Transverse colon (tissue), 4 donors: ENCODE measurements at regions not wholly inside any gene's neighbourhood (a gene's known extent, or its start where the extent isn't known, plus 50 kb on each side); places are given as distances from the start of the nearest gene placed in this dataset.

Source experiments
- DNase-seq: peaks from one replicate; pipeline ENCODE4 v3.0.0-alpha.2; 2019
- H3K27ac ChIP-seq, 4 donors: fragments of 200-600 bp; sonication (generic); 2 replicates each; pipeline ENCODE4 v1.5.1; 2016 to 2018; ENCODE audit warnings: inconsistent platforms in 4 of 4
- H3K27me3 ChIP-seq: fragments of 200-600 bp; sonication (generic); 2 replicates; pipeline ENCODE4 v1.5.1; 2017; ENCODE audit warnings: inconsistent platforms
- H3K36me3 ChIP-seq, 4 donors: fragments of 200-600 bp; sonication (generic); 2 replicates each; pipeline ENCODE4 v1.5.1; 2017 to 2019; ENCODE audit warnings: inconsistent platforms in 4 of 4
- H3K4me1 ChIP-seq, 4 donors: fragments of 200-600 bp; sonication (generic); 2 replicates each; pipeline ENCODE4 v1.5.1; 2017 to 2020; ENCODE audit warnings: inconsistent platforms in 4 of 4
- H3K4me3 ChIP-seq, 4 donors: fragments of 200-600 bp; sonication (generic); 1 replicate in 1 of 4; 2 replicates in 3 of 4; pipeline versions ENCODE4 v1.5.1 to v1.6.1; 2017 to 2019; ENCODE audit warnings: inconsistent platforms in 4 of 4
- H3K9me3 ChIP-seq, 2 donors: fragments of 200-600 bp; sonication (generic); 2 replicates each; pipeline ENCODE4 v1.5.1; 2017 to 2019; ENCODE audit warnings: inconsistent platforms in 2 of 2
- EP300 ChIP-seq: sonication (generic); formaldehyde crosslinking; IDR thresholded peaks from one replicate; pipeline ENCODE4 v1.6.1; 2017; ENCODE audit warnings: antibody characterized with exemption, low read depth
- POLR2A ChIP-seq: fragments of 450-650 bp; IDR thresholded peaks from one replicate; pipeline ENCODE4 v1.6.1; 2016; ENCODE audit warnings: antibody characterized with exemption, mild to moderate bottlenecking, moderate library complexity
- POLR2AphosphoS5 ChIP-seq, 3 donors: sonication (generic); formaldehyde crosslinking; IDR thresholded peaks; one replicate each; pipeline ENCODE4 v1.6.1; 2016; ENCODE audit warnings: antibody characterized with exemption in 3 of 3
- WGBS, 2 donors: methylation state at CpG; one replicate each; pipeline ENCODE4 v1.1.5; 2018; ENCODE audit warnings: low coverage in 1 of 2; 5-methylcytosine and 5-hydroxymethylcytosine counted together
- in situ Hi-C, 4 donors: fragments of 200-750 bp; cut with MboI; loops; one replicate each; pipeline versions ENCODE4 v1.15.0 to v1.15.1; 2017; ENCODE audit warnings: low sequenced_read_pairs in 3 of 4, low pct_ligation_motif_present in 1 of 4, low pct_unique_long_range_greater_than_20kb in 1 of 4
- intact Hi-C: fragments of 100-400 bp; cut with DNase I; formaldehyde crosslinking; loops from one replicate; pipeline ENCODE4 v1.15.1; 2023; ENCODE audit warnings: low total_unique reads
- TF ChIP-seq, protein P1 (sequence below), 5 experiments: fragments of 200-600 bp in 3 of 5; fragments of 450-650 bp in 2 of 5; sonication (generic) in 3 of 5; IDR thresholded peaks; 1 replicate in 2 of 5; 2 replicates in 3 of 5; pipeline ENCODE4 v1.5.1; 2016 to 2017; ENCODE audit warnings: antibody characterized with exemption in 5 of 5, inconsistent platforms in 3 of 5, mild to moderate bottlenecking in 2 of 5, moderate library complexity in 1 of 5

DNA sequence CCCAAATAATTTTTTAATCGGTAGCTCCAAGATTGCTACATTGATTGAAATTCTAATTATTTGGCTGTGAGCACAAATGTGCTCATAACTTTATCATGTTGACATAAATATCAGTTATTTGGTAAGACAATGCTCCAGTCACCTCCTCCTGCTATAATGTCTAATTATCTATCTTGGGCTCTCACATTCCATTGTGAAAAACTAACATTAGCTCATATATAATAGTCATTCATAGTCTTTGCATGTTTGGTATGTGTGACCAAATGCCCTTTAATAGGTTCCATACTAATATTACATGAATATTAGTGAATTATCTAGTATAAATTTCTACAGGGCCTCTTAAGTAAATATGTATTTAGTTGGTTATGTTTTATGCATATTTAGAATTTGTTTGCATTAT, 185.6 kb upstream of the MCHR2 start:
- no peaks in the 10 kb centered on the region for H3K36me3 ChIP-seq
- TF ChIP-seq, protein P1, sequence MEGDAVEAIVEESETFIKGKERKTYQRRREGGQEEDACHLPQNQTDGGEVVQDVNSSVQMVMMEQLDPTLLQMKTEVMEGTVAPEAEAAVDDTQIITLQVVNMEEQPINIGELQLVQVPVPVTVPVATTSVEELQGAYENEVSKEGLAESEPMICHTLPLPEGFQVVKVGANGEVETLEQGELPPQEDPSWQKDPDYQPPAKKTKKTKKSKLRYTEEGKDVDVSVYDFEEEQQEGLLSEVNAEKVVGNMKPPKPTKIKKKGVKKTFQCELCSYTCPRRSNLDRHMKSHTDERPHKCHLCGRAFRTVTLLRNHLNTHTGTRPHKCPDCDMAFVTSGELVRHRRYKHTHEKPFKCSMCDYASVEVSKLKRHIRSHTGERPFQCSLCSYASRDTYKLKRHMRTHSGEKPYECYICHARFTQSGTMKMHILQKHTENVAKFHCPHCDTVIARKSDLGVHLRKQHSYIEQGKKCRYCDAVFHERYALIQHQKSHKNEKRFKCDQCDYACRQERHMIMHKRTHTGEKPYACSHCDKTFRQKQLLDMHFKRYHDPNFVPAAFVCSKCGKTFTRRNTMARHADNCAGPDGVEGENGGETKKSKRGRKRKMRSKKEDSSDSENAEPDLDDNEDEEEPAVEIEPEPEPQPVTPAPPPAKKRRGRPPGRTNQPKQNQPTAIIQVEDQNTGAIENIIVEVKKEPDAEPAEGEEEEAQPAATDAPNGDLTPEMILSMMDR (IDR thresholded peaks at IDR 0.05) = no peak
- TF ChIP-seq EP300 = no peak
- TF ChIP-seq POLR2AphosphoS5 (IDR thresholded peaks at IDR 0.05) = no peak
- no peak for TF ChIP-seq POLR2A
- H3K27me3 ChIP-seq = no peaks in the 10 kb centered on the region
- DNase-seq = no peak
- WGBS, 2 donors = 98 to 100% methylated on average over 1 of the region's 1 CpG
- intact Hi-C loops = loop anchor here (2.0 kb wide), 1 partner anchor 43 kb away; no protein-coding TSS in a partner anchor
- in situ Hi-C loops = no loop called here
- H3K4me3 ChIP-seq = no peak overlapping the region
- H3K27ac ChIP-seq = no peak overlapping the region
- H3K4me1 ChIP-seq = no peaks in the 10 kb centered on the region
- H3K9me3 ChIP-seq = no peaks in the 10 kb centered on the region

- no peak overlapping the region for H3K4me3 ChIP-seq
- H3K27ac ChIP-seq = no peak overlapping the region
- TF ChIP-seq POLR2AphosphoS5 (IDR thresholded peaks at IDR 0.05) (no peak), POLR2A (no peak), EP300 (no peak)
- TF ChIP-seq, protein P1 (IDR thresholded peaks at IDR 0.05) = no peak
- no peak for DNase-seq
- intact Hi-C loops = loop anchor here (2.0 kb wide), 1 partner anchor 41 kb away; no protein-coding TSS in a partner anchor
- H3K9me3 ChIP-seq = no peaks in the 10 kb centered on the region
- no peaks in the 10 kb centered on the region for H3K36me3 ChIP-seq
- H3K4me1 ChIP-seq = no peaks in the 10 kb centered on the region
- in situ Hi-C loops = no loop called here
- no peaks in the 10 kb centered on the region for H3K27me3 ChIP-seq
- 35 to 38% methylated on average over 1 of the region's 1 CpG for WGBS, 2 donors
Measured at GRCh38 chr6:100177956-100178355, 183.9 kb upstream of the MCHR2 start.

GRCh38 chr6:100176951-100177710, 183.1 kb upstream of the MCHR2 start:
- Histone ChIP-seq H3K4me3 (no peak overlapping the region), H3K4me1 (no peaks in the 10 kb centered on the region), H3K27me3 (no peaks in the 10 kb centered on the region), H3K36me3 (no peaks in the 10 kb centered on the region), H3K9me3 (no peaks in the 10 kb centered on the region), H3K27ac (no peak overlapping the region)
- WGBS, 2 donors = 55 to 85% methylated on average over 2 to 4 of the region's 4 CpGs
- DNase-seq = no peak
- TF ChIP-seq, protein P1 (IDR thresholded peaks at IDR 0.05) = no peak
- TF ChIP-seq EP300 (no peak), POLR2AphosphoS5 (IDR thresholded peaks at IDR 0.05) (no peak), POLR2A (no peak)
- in situ Hi-C loops = no loop called here
- intact Hi-C loops = no loop called here

- intact Hi-C loops = no loop called here
- WGBS, 2 donors = 43 to 67% methylated on average over 3 to 6 of the region's 6 CpGs
- no peak for DNase-seq
Measured at GRCh38 chr6:100176311-100176950, 182.4 kb upstream of the MCHR2 start.

More at GRCh38 chr6:100176311-100176950, 182.4 kb upstream of the MCHR2 start:
- Histone ChIP-seq H3K27me3 (no peaks in the 10 kb centered on the region), H3K9me3 (no peaks in the 10 kb centered on the region), H3K36me3 (no peaks in the 10 kb centered on the region), H3K27ac (no peak overlapping the region), H3K4me3 (no peak overlapping the region), H3K4me1 (no peaks in the 10 kb centered on the region)
- TF ChIP-seq POLR2AphosphoS5 (IDR thresholded peaks at IDR 0.05) = no peak
- TF ChIP-seq EP300 = no peak
- no peak for TF ChIP-seq POLR2A
- TF ChIP-seq, protein P1 (IDR thresholded peaks at IDR 0.05) = peak in 1 of 5 experiments; percentile 3
- in situ Hi-C loops = no loop called here
